Activated naive CD4-positive, alpha-beta T cell treated with anti-CD3 and anti-CD28 coated beads, Interleukin-2, amount 50 U/mL, for 24 hours (primary cell): ENCODE measurements at regions not wholly inside any gene's neighbourhood (a gene's known extent, or its start where the extent isn't known, plus 50 kb on each side); places are given as distances from the start of the nearest gene placed in this dataset.
"Not testable (repeated sequence)": the region's sequence is repeated elsewhere in the genome, so short reads cannot be mapped to it uniquely, and the experiment has no call there.

Experiments
- H3K27ac Mint-ChIP-seq: one replicate; pipeline ENCODE4 v1.8.0; 2021; ENCODE audit warnings: mild to moderate bottlenecking, mixed read lengths
- H3K27me3 Mint-ChIP-seq: one replicate; pipeline ENCODE4 v1.8.0; 2021; ENCODE audit warnings: mixed read lengths
- H3K36me3 Mint-ChIP-seq: one replicate; pipeline ENCODE4 v1.8.0; 2021; ENCODE audit warnings: mixed read lengths
- H3K4me1 Mint-ChIP-seq: one replicate; pipeline ENCODE4 v1.8.0; 2021; ENCODE audit warnings: mixed read lengths
- H3K4me3 Mint-ChIP-seq: one replicate; pipeline ENCODE4 v1.8.0; 2021; ENCODE audit warnings: mild to moderate bottlenecking, mixed read lengths
- H3K9me3 Mint-ChIP-seq: one replicate; pipeline ENCODE4 v1.8.0; 2021; ENCODE audit warnings: mixed read lengths

DNA sequence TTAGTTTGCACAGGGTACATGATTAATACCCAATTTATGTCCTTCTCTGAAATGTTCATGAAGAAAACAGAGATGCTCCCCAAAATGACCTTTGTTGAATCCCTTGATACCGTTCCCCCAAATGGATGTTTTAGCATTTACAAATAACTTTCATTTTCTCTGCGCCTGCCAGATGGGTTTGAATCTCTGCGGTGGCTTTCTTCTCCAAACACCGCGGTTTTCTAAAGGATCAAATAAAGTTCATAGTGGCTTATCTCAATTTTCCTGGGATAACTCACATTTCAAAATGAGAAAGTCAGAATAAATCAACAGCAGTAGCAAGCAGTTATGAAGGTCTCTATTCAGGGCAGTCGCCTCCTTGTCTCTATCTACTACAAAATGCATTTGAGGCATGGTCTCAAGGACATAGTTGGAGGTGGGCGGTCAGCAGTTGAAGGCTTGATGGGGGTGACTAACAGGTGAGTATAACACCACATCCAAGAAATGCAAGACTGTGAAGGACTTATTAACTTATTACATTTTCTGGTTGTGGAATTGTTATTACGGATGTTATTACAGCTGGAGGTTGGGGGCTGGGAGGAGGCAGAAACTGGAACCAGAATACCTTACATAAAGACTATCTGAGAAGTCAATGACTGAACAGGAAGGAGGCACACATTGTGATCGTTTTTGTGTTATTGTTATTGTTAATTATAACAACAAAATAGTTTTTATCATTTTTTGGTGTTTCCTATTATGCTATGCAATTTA is 1513.3 kb downstream of the FAM181B start:
- no peaks in the 10 kb centered on the region for H3K9me3 Mint-ChIP-seq
- no peak overlapping the region for H3K27ac Mint-ChIP-seq
- no peaks in the 10 kb centered on the region for H3K36me3 Mint-ChIP-seq
- no peak overlapping the region for H3K4me3 Mint-ChIP-seq
- no peaks in the 10 kb centered on the region for H3K4me1 Mint-ChIP-seq
- no peaks in the 10 kb centered on the region for H3K27me3 Mint-ChIP-seq

- Mint-ChIP-seq H3K4me3 (no peak overlapping the region), H3K27me3 (no peaks in the 10 kb centered on the region), H3K9me3 (peaks cover 4% of the 10 kb centered on the region), H3K4me1 (no peaks in the 10 kb centered on the region), H3K36me3 (no peaks in the 10 kb centered on the region), H3K27ac (no peak overlapping the region)
These were observed 1514.0 kb downstream of the FAM181B start for GRCh38 chr11:81219661-81220060.

DNA sequence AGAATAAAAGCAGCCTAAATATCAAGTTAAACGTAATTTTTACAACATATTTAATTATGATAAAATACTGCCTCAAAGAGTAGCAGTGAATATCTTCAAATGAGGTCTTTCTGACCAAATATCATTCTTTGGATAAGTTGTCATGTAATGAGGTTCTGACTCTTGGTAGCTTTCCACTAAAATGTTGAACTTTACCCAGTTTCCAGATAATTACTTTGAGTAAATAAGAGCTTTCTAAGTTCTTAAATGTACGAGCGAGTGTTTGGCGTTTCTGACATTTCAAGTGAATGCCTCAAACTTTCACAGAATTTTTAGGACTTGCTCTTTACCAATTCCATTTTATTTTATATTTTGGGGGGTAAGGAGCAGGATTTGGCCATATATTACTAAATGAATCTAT is 1515.2 kb downstream of the FAM181B start:
- Mint-ChIP-seq H3K36me3 (no peaks in the 10 kb centered on the region), H3K4me3 (no peak overlapping the region), H3K4me1 (no peaks in the 10 kb centered on the region), H3K27ac (no peak overlapping the region), H3K9me3 (peaks cover 5% of the 10 kb centered on the region), H3K27me3 (no peaks in the 10 kb centered on the region)

DNA sequence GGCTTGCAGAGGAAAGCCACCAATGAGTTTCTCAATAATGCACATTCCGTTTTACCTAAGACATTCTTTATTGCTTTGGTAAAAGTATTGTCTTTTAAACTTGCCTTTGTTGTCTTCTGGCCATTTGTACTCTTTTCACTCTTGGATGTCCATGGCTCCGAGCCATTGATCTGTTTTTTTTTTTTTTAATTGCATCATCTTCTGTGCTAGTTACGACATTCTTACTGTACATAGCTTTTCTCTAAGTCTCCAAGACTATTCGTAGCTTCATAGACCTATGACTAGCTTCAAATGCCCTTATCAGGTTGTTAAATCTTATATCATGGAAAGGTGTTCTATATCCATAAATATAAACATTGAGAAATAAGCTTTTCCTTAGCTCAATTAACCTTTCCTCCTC is 1522.6 kb downstream of the FAM181B start:
- peaks cover 16% of the 10 kb centered on the region for H3K9me3 Mint-ChIP-seq
- H3K4me3 Mint-ChIP-seq = no peak overlapping the region
- H3K27ac Mint-ChIP-seq = no peak overlapping the region
- no peaks in the 10 kb centered on the region for H3K4me1 Mint-ChIP-seq
- no peaks in the 10 kb centered on the region for H3K36me3 Mint-ChIP-seq
- H3K27me3 Mint-ChIP-seq = no peaks in the 10 kb centered on the region

- no peaks in the 10 kb centered on the region for H3K27me3 Mint-ChIP-seq
- no peaks in the 10 kb centered on the region for H3K36me3 Mint-ChIP-seq
- peaks cover 10% of the 10 kb centered on the region for H3K9me3 Mint-ChIP-seq
- no peak overlapping the region for H3K27ac Mint-ChIP-seq
- H3K4me1 Mint-ChIP-seq = no peaks in the 10 kb centered on the region
- H3K4me3 Mint-ChIP-seq = no peak overlapping the region
These were observed 1526.1 kb downstream of the FAM181B start for GRCh38 chr11:81207421-81208054.

DNA sequence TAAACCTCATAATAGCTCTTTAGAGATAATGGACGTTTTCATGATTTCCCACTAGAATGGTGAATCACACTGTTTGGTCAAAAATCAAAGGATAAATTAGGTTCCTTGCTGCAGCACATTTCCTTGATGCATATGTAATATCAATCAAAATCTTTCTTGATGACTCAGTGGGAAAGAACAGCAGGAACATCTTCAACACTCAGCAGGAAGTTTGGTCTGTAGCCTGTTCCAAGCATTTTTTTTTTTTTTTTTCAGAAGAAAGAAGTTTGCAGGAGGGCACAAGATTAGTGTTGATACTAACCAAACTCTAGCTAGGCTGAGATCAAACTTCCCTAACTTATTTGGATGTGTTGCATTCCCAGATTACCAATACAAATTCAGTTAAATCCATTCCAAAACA is 1529.8 kb downstream of the FAM181B start:
- H3K27me3 Mint-ChIP-seq = no peaks in the 10 kb centered on the region
- peaks cover 6% of the 10 kb centered on the region for H3K9me3 Mint-ChIP-seq
- no peaks in the 10 kb centered on the region for H3K4me1 Mint-ChIP-seq
- H3K36me3 Mint-ChIP-seq = no peaks in the 10 kb centered on the region
- no peak overlapping the region for H3K27ac Mint-ChIP-seq
- no peak overlapping the region for H3K4me3 Mint-ChIP-seq

- H3K36me3 Mint-ChIP-seq = no peaks in the 10 kb centered on the region
- no peak overlapping the region for H3K4me3 Mint-ChIP-seq
- no peaks in the 10 kb centered on the region for H3K27me3 Mint-ChIP-seq
- no peaks in the 10 kb centered on the region for H3K4me1 Mint-ChIP-seq
- H3K27ac Mint-ChIP-seq = no peak overlapping the region
- peaks cover 23% of the 10 kb centered on the region for H3K9me3 Mint-ChIP-seq
These were observed 1536.3 kb downstream of the FAM181B start for GRCh38 chr11:81197396-81197795.

GRCh38 chr11:81192516-81192915 is 1541.1 kb downstream of the FAM181B start:
- Mint-ChIP-seq H3K27ac (no peak overlapping the region), H3K36me3 (no peaks in the 10 kb centered on the region), H3K4me1 (no peaks in the 10 kb centered on the region), H3K4me3 (no peak overlapping the region), H3K9me3 (peaks cover 23% of the 10 kb centered on the region), H3K27me3 (no peaks in the 10 kb centered on the region)

- Mint-ChIP-seq H3K4me3 (no peak overlapping the region), H3K9me3 (peaks cover 22% of the 10 kb centered on the region), H3K27ac (no peak overlapping the region), H3K27me3 (no peaks in the 10 kb centered on the region), H3K36me3 (no peaks in the 10 kb centered on the region), H3K4me1 (no peaks in the 10 kb centered on the region)
These were observed 1543.1 kb downstream of the FAM181B start for GRCh38 chr11:81190546-81190945.

- H3K27ac Mint-ChIP-seq, H3K36me3 Mint-ChIP-seq, H3K27me3 Mint-ChIP-seq: not testable (repeated sequence)
These were observed 1546.6 kb downstream of the FAM181B start for GRCh38 chr11:81187033-81187432.

GRCh38 chr11:81174646-81175330 is 1558.9 kb downstream of the FAM181B start:
- H3K27ac Mint-ChIP-seq = no peak overlapping the region
- H3K27me3 Mint-ChIP-seq = no peaks in the 10 kb centered on the region
- H3K9me3 Mint-ChIP-seq = peaks cover 5% of the 10 kb centered on the region
- no peak overlapping the region for H3K4me3 Mint-ChIP-seq
- no peaks in the 10 kb centered on the region for H3K4me1 Mint-ChIP-seq
- H3K36me3 Mint-ChIP-seq = no peaks in the 10 kb centered on the region

More at GRCh38 chr11:81187033-81187432, 1546.6 kb downstream of the FAM181B start:
- H3K4me1 Mint-ChIP-seq, H3K4me3 Mint-ChIP-seq: not testable (repeated sequence)
- H3K9me3 Mint-ChIP-seq = peaks cover 12% of the 10 kb centered on the region

DNA sequence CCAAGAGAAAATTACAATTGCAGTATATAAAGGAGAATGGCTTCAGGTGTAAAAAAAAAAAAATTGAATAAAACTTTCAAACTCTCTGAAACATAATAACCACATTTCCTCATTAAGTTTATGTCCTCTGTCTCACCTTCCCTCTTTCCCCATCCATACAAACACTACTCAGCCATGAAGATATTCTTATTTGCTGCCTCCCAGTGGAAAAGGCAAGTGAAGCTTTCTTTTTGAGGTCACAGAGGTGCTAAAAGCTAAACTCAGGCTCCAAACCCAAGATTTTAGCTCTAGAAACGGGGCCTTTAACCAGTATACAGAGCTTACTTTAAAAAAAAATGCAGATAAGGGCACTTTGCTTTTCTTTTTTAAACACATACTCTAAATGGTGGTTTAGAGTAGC is 1568.5 kb downstream of the FAM181B start:
- Mint-ChIP-seq H3K4me3 (no peak overlapping the region), H3K9me3 (no peaks in the 10 kb centered on the region), H3K27ac (no peak overlapping the region), H3K4me1 (no peaks in the 10 kb centered on the region), H3K36me3 (no peaks in the 10 kb centered on the region), H3K27me3 (no peaks in the 10 kb centered on the region)

DNA sequence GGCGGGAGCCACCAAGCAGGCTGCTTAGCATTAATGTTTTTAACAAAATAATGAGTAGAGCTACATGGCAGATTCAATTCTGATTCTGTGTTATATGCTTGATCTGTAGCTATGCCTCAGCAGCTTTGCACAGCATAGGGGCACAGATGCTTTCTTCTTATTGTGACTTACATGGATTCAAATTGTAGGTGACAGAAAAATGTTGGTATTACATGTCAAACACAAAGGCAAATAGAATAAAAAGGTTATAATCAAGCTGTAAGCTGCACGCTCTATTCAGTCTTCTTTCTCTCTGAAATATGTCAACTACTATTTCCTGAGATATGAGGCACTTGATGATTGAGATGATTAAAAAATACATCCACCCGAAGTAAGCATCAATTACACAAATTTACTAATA is 1573.8 kb downstream of the FAM181B start:
- no peaks in the 10 kb centered on the region for H3K4me1 Mint-ChIP-seq
- H3K27me3 Mint-ChIP-seq = no peaks in the 10 kb centered on the region
- no peaks in the 10 kb centered on the region for H3K36me3 Mint-ChIP-seq
- H3K4me3 Mint-ChIP-seq = no peak overlapping the region
- no peak overlapping the region for H3K27ac Mint-ChIP-seq
- H3K9me3 Mint-ChIP-seq = no peaks in the 10 kb centered on the region

DNA sequence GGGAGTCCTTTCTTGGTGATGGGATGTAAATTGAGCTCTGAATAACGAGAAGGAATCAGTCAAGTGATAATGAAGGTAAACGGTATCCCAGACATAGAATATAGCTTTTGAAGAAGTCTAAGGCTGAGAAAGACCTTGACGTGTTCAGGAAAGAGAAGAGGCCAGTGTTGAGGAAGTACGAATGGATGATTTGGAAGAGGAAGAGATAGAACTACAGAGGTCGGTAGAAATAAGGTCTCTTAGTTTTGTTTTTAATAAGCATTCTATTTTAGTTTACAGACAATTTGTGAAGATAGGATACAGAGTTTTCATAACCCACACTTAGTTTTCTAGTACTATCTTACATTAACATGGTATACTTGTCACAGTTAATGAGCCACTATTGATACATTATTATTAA is 1598.1 kb downstream of the FAM181B start:
- H3K27me3 Mint-ChIP-seq = no peaks in the 10 kb centered on the region
- no peaks in the 10 kb centered on the region for H3K36me3 Mint-ChIP-seq
- no peaks in the 10 kb centered on the region for H3K4me1 Mint-ChIP-seq
- no peaks in the 10 kb centered on the region for H3K9me3 Mint-ChIP-seq
- H3K4me3 Mint-ChIP-seq = no peak overlapping the region
- H3K27ac Mint-ChIP-seq = no peak overlapping the region

GRCh38 chr11:81129618-81130017 is 1604.0 kb downstream of the FAM181B start:
- no peak overlapping the region for H3K4me3 Mint-ChIP-seq
- no peaks in the 10 kb centered on the region for H3K36me3 Mint-ChIP-seq
- no peaks in the 10 kb centered on the region for H3K27me3 Mint-ChIP-seq
- H3K9me3 Mint-ChIP-seq = no peaks in the 10 kb centered on the region
- no peaks in the 10 kb centered on the region for H3K4me1 Mint-ChIP-seq
- no peak overlapping the region for H3K27ac Mint-ChIP-seq

DNA sequence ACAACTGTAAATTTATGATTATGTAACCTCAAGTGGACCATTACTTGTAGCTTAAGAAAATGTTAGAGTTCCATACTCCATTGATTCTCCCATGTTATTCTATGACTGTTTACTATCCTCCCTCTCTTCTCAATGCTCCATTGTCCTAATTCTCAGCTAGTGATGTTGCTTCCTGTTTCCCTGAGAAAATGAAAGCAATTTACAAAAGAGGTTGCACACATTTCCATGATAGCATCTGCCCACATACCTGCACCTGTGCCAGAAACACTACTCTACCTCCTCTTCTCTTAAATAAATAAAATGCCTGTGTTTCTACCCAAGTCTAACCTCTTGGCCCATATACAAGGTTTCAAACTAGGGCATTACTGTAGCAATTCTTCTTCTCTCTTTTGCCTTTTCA is 1620.9 kb downstream of the FAM181B start:
- no peaks in the 10 kb centered on the region for H3K4me1 Mint-ChIP-seq
- no peaks in the 10 kb centered on the region for H3K27me3 Mint-ChIP-seq
- no peaks in the 10 kb centered on the region for H3K9me3 Mint-ChIP-seq
- no peak overlapping the region for H3K4me3 Mint-ChIP-seq
- H3K36me3 Mint-ChIP-seq = no peaks in the 10 kb centered on the region
- no peak overlapping the region for H3K27ac Mint-ChIP-seq
